ENCODE measurements at regions not wholly inside any gene's neighbourhood (a gene's known extent, or its start where the extent isn't known, plus 50 kb on each side); places are given as distances from the start of the nearest gene placed in this dataset.

GRCh38 chr19:30319411-30319810 lies 52.8 kb upstream of the ZNF536 start:
- TF ChIP-seq CTCF (IDR thresholded peaks at IDR 0.05): no peak
- no peak for TF ChIP-seq POLR2AphosphoS5 (IDR thresholded peaks at IDR 0.05; ENCODE audit: insufficient read depth in 1 of 2, low read depth in 1 of 2)
- TF ChIP-seq POLR2A (IDR thresholded peaks at IDR 0.05): no peak
